Astrocyte of the hippocampus (primary cell): ENCODE measurements at regions not wholly inside any gene's neighbourhood (a gene's known extent, or its start where the extent isn't known, plus 50 kb on each side); places are given as distances from the start of the nearest gene placed in this dataset.
A peak's percentile ranks its signal among the peaks of the same experiment; 100 is the strongest.

ENCODE experiments used
- DNase-seq: peaks from one replicate; pipeline ENCODE4 v3.0.0; 2011; ENCODE audit warnings: low read depth, low spot score

DNA sequence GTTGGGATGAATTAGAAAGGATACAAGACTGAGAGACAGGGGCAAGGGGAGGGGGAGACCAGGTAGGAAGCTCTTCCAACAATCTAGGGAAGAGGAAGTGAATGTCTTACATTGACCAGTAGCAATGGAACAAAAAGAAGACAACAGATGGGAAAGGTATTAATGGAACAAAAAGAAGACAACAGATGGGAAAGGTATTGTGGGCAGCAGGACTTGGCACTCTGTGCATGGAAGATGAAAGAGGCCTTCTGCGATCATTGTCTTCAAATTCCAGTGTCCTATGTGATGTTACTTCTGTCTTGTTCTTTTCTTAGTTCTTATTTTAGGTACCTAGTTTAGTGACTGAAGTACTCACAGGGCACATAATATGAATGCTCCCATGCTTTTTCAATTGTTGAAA, 161.8 kb downstream of the PALM2AKAP2 start:
- no peak for DNase-seq

DNA sequence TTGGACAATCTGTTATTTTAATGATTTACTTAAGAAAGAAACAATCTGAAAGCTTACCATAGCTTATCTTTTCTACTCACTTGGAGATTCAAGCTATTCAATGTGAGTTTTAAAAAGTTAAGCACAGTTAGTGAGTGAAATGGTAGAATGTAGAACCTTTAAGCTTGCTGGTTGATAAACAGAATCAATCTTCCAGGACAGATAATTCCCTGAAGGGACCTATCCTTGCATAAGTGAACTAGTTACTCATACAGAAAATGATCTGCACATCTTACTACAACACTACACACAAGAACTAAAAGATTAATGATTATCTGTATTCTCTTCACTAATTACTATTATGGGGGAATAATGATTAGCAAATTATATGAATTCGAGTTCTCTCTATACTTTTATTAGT, 165.6 kb downstream of the PALM2AKAP2 start:
- no peak for DNase-seq

DNA sequence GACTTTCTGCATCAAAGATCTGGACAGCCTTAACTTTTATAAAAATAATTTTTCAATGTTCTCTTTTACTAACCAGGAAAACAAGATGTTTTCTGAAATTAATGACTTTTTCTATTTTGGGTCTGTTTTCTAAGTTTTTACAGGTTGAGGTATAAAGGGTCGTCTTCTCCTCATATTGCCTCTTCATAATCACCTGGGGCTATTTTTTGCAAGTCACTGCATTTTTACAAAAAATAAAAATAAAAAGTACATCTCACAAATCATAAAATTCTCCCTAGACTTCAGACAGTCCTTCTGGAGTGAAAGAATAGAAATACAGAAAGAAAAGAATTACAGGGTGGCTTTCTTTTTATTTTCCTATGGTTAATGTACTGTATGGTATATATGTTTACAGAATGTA, 168.5 kb downstream of the PALM2AKAP2 start:
- DNase-seq: no peak

DNA sequence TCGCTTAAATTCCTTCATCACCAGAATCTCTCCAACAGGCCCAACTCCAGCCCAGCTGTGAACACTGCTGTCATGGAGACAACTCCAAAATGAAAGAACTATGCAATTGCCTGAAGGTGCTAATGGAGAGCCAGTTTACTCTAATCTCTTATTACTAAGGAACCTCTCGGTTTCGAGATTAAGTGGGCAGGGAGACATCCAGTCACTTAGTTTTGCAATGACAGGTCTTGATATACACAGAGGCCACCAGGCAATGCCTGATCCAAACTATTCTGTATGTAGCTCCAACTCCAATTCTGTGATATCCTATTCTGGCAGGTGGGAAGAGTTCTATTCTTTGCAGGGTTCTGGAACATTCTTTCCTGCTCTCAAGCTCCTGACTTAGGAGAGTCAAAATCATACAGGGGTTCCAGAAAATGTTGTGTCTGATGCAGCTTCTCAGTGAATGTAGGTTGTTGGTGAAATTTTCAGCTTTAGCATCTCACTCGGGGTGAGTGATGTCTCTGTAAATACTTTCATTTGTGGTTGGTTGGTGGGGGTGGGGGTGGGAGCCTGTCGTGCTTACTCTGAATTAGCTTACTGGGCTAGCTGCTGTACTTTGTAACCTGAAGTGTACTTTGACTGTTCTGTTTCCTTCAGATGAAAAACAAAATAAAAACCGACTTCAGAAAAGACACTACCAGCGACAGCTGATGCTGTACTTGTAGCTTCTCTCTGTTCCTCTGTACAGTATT, 170.9 kb downstream of the PALM2AKAP2 start:
- peak; percentile 13 for DNase-seq

DNA sequence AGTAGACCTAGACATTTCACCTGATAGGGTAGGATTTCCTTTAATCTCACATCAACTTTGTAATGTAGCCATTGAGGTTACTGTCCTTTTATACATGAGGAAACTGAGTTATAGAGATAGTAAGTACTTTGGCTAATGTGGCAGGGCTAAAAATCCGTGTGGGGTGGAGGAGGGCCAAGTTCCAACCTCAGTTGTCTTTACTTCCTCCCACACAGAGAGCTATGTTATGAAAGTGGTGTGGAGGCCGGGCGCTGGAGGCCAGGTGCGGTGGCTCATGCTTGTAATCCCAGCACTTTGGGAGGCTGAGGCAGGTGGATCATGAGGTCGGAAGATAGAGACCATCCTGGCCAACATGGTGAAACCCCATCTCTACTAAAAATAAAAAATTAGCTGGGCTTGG, 173.3 kb downstream of the PALM2AKAP2 start:
- DNase-seq: no peak

DNA sequence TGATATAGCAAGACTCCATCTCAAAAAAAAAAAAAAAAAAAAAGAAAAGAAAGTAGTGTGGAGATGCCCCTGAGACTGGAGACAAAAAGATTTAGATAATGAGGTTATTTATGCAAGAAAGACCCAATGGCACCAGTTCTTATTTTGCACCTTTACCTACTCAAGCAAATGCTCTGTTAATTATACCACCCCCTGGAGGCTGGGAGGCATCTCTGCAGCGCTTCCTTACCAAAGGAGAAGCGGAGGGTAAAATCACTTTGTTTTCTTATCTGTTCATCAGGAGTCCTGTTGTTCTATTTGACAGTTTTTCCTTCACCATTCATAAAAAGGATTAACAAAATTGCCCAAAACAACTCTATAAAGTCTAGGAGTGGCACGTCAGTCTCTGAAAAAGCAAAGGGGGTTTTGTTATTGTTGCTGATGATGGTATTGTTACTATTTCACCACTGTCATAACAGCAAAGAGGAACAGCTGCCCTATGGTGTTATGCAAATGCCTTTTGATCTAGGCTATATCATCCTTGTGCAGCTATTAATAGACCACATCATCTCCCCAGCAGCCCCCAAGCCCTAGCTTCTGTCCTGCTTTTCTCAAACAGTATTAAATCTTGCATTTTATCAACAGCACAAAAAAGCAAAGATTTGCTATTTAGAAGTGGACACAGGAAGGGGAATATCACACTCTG, 174.0 kb downstream of the PALM2AKAP2 start:
- DNase-seq: no peak

DNA sequence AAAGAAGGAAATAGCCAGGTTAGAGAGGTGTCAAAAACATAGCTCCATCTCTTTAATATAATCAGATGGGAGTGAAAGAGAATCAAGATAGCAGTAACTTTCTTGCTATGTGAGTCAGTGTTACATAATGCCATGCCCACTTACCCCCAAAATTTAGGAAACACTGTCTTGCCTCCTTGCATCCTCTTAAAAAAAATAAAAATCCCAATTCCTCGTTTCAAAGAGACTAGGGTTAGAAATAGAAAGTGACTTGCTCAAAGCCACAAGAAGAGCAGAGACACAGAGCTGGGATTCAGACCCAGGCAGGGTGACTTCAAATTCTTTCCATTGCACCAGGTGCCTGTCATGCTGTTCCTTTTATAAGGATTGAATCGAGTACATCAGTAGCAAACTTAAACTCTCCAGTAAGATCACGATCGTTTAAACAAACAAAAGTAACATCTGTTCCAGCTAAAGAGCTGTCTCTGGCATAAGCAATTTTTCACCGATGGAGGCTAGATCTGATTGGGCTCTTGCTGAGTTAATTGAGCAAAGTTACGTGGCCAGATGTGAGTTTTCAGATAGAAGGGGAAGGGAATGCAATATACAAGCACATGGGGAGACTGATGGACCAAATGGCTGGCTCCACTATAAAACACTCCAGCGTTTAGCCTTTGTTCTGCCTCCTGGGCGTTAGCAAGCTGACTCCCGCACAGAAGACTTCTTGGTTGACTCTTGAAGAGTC, 176.9 kb downstream of the PALM2AKAP2 start:
- no peak for DNase-seq

DNA sequence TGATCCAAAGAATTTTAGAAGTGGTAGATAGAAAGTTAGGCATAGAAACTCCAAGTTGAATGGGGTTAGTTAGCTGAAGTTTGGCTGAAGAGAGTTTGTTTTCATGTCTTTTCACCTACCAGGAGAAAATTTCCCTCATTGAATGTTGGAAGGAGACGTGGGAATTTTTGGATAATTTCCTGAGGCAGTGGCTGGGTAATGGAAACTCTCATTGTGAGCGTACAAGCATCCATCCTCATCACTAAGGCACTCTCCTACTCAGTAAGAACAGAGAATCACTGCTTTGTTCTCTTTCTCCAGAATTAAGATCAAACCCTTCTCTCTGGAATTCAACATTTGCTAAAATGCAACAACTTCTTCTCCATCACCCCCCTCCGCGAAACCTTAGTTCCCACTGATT, 179.7 kb downstream of the PALM2AKAP2 start:
- DNase-seq: no peak

DNA sequence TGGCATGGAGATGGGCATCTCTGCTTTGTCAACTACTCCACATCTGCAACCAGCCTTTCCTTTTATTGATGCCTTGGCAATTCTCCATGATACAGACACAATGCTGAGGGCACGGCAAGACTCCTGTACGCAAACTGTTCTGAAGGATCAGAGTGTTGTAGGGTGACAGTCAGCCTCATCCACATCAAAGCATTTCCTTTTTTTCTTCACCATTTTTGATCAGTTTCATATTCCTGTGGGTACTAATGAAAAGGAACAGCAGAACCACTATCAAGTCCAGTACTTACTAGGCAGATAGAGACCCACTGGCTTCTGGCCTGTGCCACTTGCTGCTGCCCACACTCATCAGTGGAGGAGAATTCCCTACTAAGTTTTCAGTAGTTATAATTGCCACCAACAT, 181.6 kb downstream of the PALM2AKAP2 start:
- DNase-seq: no peak

DNA sequence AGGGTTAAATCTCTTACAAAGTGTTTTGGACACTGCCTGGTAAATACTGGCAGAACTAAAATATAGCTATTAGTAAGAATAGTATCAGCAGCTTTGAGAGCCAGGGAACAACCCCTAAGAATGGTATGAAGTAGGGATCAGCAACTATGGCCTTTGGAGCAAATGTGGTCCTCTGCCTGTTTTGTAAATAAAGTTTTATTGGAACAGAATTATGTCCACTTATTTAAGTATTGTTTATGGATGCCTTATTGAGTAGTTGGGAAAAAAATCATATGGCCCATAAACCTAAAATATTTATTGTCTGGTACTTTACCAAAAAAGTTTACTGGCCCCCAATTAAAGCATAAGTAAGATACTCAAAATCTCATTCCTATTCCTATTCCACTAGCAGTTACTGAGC, 182.2 kb downstream of the PALM2AKAP2 start:
- no peak for DNase-seq

DNA sequence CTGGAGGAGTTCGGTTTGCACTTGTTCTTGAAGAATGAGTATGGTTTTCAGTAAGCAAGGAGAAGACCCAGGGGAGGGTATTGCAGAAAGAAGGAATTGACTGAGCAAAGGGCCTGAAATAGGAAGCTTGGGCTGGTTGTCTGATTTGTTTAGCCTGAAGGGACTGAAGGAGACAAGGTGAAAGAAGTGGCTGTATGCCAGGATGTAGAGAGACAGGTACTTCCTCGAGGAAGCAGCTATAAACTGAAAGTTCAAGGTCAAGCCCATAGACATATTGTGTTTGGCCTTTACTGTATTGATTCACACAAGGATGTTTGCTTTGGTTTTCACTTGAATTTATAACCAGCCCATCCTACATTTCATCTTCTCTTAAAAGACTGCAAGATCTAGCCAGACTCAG, 183.1 kb downstream of the PALM2AKAP2 start:
- DNase-seq: no peak

DNA sequence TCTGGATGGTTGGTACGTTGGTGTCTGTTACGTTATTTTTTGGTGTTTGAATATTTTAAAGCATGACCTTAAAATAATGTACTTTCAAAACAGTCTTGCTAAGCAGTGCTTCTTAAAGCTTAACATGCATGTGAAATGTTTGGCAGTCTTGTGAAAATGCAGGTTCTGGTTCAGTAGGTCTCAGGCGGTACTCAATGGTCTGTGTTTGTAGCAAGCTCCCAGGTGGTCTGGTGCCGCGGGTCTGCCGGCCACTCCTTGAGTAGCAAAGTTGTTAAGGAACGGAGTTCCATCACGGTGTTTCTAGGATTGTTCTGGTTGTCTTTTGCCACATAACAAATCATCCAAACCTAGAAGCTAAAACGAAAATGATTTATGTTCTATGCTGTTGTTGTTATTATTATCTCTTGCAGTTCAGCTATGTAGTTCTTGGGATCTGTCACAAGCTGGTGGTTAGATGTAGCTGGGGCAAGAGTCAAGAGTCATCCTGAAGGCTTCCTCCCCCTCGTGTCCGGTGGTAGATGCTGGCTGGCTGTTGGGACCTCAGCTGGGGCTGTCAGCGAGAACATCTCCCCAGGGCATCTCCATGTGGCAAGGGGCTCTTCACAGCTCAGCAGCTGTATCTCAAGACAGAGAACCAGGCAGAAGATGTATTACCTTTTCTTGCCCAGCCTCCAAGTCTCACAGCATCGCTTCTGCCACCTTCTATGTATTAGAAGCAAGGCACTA, 186.8 kb downstream of the PALM2AKAP2 start:
- no peak for DNase-seq

DNA sequence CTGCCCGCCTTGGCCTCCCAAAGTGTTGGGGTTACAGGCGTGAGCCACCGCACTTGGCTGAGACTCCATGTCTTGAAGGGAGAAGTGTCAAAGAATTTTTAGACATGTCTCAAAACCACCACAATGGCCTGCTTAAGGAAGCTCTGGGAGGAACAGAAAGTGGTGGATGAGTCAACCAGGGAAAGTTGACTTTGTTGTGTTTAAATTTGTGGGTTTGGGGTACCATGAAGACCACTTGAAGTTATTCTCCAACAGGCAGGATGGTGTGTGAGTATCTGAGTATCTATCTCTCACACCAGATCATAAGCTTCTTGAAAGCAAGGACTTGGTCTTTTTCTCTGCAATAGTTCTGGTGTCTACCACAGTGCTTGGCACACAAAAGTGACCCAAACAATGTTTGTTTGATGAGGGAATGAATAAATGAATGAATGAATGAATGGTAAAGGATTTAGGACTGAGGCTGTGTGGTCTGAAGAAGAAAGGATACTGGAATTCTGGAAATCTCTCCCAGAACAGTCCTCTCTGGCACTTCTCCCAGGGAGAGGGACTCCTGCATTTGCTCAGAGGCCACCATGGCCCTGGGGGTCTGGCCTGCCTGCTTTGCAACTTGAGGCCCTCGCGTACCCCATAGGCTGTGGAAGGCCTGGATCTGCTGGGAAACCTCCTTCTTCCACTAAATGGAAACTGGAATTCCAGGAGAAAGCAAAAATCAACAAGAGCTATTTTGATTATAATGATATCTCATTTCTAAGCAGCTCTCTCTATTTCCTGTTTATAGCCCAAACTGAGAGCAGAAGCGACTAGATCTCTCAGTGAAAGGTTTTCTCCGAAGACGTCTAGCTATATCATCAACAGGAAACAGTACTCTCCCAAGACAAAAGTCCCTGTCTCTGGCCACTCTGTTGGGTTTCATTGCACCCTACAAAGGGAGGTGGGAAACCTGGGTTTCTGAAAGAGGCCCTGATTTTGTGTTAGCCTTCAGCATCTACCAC, 187.9 kb downstream of the PALM2AKAP2 start:
- no peak for DNase-seq

DNA sequence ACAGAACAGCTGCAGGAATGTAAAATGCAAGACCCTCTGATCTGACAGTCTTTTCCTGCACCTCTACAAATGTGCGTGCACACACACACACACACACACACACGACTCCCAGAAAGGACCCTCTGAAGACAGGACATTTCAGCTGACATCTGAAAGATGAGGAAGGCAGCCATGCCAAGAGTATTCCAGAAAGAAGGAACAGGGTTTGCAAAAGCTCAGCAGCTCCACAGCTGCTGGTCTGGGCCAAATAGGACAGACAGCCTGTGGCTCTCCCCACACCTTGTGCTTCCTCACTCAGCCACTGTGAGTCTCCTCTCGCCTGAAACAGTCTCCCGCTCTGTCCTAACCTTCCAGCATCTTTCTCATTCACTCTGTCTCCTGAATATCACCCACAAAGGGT, 189.0 kb downstream of the PALM2AKAP2 start:
- peak; percentile 21 for DNase-seq

DNA sequence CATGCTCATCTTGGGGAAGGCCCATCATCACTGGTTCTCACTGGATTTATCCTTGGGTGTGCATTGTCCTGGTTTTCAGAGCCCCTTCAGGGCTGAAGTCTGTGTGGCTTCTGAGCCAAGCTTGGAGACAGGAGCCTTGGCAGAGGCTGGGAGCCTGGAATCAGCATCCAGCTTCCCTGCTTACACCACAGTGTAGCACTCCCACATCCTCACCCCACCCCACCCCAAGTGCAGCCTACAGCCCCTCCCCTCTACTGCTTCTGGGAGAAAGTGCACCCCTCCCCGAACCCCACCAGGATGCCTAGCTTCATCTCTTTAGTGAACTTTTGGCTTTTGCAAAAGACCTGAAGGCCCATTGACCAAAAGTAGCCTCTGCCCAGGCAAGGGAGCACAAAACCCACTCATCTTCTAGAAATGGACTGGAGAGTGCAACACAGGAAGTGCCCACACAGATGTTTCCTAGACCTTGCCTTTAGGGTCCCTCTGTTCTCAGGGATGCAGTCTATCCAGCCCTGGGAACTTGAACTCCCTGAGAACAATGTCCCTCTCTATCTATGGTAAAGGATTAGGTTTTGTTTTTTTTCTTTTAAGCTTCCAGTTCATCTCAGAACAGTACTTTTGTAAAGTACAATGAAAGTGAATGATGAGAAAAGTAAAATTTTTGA, 189.7 kb downstream of the PALM2AKAP2 start:
- DNase-seq: no peak

DNA sequence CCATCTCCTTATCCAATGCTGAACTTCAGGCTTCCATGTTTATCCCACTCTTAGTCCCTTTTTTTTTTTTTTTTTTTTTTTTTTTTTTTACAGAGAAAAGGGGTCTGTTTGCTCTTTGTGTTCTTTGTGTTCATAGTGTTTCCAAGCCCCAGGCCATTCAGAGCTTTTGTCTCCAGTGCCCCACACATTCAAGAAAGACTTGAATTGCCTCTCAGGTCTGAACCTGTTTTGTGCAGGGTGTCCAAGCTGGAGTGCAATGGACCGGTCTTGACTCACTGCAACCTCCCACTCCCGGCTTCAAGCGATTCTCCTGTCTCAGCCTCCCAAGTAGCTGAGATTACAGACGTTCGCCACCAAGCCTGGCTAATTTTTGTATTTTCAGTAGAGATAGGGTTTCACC, 191.2 kb downstream of the PALM2AKAP2 start:
- no peak for DNase-seq

DNA sequence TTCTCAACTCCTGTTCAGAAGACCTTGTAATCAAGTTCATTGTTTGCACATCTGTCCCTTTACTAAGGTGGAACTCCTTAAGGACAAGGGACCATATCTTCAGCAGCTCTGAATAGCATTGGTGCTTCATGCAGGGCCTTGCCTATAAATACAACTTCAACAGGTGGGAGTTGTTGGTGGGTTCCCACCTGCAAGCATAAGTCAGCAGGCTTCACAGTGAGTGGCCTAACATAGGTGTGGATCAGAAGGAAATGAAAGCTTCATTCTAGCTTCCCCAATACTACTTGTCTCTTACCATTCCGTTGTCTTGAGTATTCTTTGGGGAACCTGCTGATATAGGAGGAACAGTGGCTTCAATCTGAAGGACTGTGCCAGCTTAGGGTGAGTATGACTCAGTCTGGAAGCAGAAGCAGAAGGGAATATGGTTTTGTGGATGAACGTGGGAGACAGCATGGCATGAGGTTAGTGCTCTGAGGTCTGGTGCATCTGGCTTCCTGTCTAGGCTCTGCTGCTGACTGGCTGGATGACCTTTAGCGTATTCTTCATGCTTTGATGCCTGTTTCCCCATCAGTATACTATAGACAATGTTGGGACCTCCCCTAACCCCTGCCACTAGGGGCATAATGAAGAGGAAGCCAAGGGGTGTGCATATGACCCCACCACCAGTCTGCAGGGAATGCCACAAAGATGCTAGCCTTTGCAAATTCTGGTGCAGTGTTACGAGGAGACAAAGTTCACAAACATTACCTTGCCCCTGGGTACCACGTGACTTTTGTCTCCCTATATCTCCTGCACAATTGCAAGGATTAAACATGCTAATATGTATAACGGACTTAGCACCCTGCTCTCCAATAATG, 192.3 kb downstream of the PALM2AKAP2 start:
- DNase-seq: no peak

DNA sequence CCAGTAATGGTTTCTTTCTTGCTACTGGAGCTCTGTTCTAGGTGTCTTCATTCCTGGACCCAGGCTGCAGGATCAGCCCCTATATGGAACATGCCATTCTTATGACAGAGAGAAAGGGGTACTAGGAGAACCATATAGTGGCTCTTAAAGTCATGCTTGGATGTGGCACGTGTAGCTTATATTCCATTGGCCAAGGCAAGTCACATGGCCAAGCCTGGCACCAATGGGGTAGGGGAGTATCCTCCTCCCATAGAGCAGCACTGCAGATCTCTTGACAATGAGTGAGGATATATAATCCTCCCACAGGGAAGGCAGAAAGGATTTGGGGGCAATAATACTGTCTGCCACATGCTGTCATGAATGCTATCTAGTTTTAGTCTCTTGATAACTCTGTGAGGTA, 193.3 kb downstream of the PALM2AKAP2 start:
- no peak for DNase-seq

DNA sequence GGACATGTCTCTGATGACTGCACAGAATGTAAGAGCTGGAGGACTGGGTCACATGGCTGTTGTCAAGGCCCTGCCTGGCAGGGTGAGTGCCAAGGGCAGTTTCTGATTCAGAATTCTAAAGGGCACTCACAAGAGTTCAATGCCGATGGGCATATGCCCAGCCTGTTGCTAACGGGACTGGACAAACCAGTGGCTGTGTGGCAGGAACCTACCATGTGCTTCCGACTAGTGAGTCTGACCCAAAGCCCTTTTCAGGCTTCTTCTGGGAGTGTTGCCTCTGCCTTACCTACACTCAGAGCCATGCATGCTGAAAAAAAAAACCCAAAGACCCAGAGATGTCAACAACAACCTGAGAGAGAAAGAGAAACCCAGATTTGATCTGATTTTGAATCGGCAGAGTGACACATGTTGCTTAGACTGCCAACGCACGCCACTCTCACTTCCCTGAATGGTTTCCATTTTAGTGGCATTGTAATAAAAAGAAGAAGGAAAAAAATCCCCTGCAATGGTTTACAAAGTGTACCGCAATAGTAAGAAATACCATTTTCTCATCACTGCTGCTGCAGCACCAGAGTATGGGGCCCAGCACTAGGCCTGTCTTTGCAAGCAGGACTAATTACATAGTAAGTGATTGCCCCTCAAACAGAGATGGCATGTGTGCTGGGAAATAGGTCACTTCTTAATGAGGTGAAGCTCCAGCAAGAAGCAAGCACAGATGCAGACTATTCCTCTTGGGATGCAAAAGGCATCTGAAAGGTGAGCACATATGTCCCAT, 194.3 kb downstream of the PALM2AKAP2 start:
- no peak for DNase-seq
